ENCODE measurements at regions not wholly inside any gene's neighbourhood (a gene's known extent, or its start where the extent isn't known, plus 50 kb on each side); places are given as distances from the start of the nearest gene placed in this dataset.
"Not testable (repeated sequence)": the region's sequence is repeated elsewhere in the genome, so short reads cannot be mapped to it uniquely, and the experiment has no call there.

DNA sequence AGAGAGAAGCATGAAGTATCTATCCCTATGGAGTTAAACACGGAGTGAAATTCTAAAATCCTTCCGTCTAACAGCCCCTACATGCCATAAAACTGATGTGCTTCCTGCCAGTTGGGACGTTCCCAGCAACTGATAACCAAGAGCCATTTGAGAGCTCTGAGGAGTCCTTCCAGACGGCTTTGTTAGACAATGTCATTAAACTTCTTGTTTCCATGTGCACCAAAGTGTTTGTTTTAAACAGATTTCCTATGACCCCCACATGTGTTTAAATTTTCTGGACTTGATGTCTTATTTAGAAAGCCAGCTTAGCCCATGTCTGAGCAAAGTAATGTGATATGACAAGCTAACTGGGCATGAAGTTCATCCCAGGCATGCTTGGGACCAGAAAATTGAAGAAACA is 57.2 kb upstream of the LPAR1 start:
- H3K36me3 ChIP-seq = no peaks in the 10 kb centered on the region
- ATAC-seq = no peak

DNA sequence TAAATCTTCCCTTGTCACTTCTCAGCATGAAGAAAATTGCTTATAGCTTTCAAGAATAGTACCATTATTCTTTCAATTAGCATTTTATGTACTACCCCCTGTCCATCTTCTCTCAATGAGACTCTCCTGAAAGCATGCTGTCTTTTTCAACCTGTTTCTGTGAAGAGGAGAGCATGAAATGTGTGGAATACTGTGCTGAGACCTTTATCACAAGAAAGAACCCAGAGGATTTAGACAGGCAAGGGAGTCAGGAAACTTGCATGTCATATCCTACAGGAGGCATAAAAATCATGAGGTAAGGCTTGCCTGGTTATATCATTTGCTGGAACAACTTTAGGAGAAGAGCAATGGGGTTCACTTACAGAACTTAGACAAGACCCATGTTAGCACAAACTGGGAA is 56.7 kb upstream of the LPAR1 start:
- Histone ChIP-seq H3K27me3 (no peaks in the 10 kb centered on the region), H3K27ac (no peak overlapping the region), H3K4me1 (no peaks in the 10 kb centered on the region), H3K36me3 (no peaks in the 10 kb centered on the region), H3K4me3 (no peak overlapping the region), H3K9me3 (no peaks in the 10 kb centered on the region)
- no peak for ATAC-seq
- intact Hi-C loops (cut with DNase I) = no loop called here
- TF ChIP-seq POLR2A (IDR thresholded peaks at IDR 0.05) = no peak
- TF ChIP-seq, protein P1, sequence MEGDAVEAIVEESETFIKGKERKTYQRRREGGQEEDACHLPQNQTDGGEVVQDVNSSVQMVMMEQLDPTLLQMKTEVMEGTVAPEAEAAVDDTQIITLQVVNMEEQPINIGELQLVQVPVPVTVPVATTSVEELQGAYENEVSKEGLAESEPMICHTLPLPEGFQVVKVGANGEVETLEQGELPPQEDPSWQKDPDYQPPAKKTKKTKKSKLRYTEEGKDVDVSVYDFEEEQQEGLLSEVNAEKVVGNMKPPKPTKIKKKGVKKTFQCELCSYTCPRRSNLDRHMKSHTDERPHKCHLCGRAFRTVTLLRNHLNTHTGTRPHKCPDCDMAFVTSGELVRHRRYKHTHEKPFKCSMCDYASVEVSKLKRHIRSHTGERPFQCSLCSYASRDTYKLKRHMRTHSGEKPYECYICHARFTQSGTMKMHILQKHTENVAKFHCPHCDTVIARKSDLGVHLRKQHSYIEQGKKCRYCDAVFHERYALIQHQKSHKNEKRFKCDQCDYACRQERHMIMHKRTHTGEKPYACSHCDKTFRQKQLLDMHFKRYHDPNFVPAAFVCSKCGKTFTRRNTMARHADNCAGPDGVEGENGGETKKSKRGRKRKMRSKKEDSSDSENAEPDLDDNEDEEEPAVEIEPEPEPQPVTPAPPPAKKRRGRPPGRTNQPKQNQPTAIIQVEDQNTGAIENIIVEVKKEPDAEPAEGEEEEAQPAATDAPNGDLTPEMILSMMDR (IDR thresholded peaks at IDR 0.05) = no peak
- no peak for DNase-seq

More for the DNA sequence above, 57.2 kb upstream of the LPAR1 start:
- no peak for TF ChIP-seq POLR2A (IDR thresholded peaks at IDR 0.05)
- TF ChIP-seq, protein P1 (IDR thresholded peaks at IDR 0.05) = no peak
- Histone ChIP-seq H3K27ac (no peak overlapping the region), H3K4me1 (no peaks in the 10 kb centered on the region), H3K4me3 (no peak overlapping the region), H3K9me3 (no peaks in the 10 kb centered on the region), H3K27me3 (no peaks in the 10 kb centered on the region)
- DNase-seq = no peak
- intact Hi-C loops (cut with DNase I) = no loop called here
- 28% methylated on average over 4 of the region's 4 CpGs for WGBS (ENCODE audit: insufficient coverage, low coverage, low lambda C conversion rate, missing lambda C conversion rate)

DNA sequence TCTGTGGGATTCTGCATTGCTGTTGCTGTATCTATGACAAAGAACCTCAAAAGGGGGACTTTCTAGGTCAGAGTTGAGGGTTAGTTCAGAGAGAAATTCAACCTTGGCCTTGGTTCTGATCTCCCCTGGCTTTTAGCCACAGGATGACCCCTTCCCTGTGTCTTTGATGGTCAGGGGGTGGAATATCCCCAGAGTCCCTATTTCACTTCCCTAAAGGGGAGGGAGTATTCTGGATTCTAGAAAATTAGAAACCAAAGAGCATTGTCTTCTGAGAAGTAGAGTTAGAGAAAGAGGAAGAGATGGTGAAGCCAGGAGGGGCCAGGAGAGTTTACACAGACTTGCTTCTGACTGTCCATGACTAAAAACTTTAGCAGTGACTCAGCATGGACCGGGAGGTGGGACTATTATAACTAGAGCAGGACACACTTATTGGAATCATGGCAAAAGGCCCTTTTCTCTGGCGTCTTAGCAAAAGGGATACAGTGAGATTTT is 56.2 kb upstream of the LPAR1 start:
- ATAC-seq = peak; percentile 48 to 75 (median 62)
- H3K27ac ChIP-seq = no peak overlapping the region
- TF ChIP-seq, protein P1 (IDR thresholded peaks at IDR 0.05) = no peak
- TF ChIP-seq POLR2A (IDR thresholded peaks at IDR 0.05) = no peak

DNA sequence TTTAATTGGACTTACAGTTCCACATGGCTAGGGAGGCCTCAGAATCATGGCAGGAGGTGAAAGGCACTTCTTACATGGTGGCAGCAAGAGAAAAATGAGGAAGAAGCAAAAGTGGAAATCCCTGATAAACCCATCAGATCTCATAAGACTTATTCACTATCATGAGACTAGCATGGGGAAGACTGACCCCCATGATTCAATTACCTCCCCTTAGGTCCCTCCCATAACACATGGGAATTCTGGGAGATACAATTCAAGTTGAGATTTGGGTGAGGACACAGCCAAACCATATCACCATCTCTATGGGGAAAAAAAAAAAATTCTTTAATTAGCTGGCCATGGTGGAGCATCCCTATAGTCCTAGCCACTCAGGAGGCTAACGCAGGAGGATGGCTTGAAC is 53.9 kb upstream of the LPAR1 start:
- H3K9me3 ChIP-seq; ATAC-seq; H3K27ac ChIP-seq; H3K27me3 ChIP-seq; H3K4me1 ChIP-seq; intact Hi-C loops (cut with DNase I); H3K4me3 ChIP-seq; H3K36me3 ChIP-seq; DNase-seq: not testable (repeated sequence)
- 100% methylated on average over 1 of the region's 1 CpG for WGBS (ENCODE audit: insufficient coverage, low coverage, low lambda C conversion rate, missing lambda C conversion rate)

More for the DNA sequence above, 56.2 kb upstream of the LPAR1 start:
- no peaks in the 10 kb centered on the region for H3K36me3 ChIP-seq
- H3K9me3 ChIP-seq = no peaks in the 10 kb centered on the region
- no peaks in the 10 kb centered on the region for H3K27me3 ChIP-seq
- H3K4me3 ChIP-seq = no peak overlapping the region
- intact Hi-C loops (cut with DNase I) = no loop called here
- 14% methylated on average over 2 of the region's 2 CpGs for WGBS (ENCODE audit: insufficient coverage, low coverage, low lambda C conversion rate, missing lambda C conversion rate)
- DNase-seq = no peak
- no peaks in the 10 kb centered on the region for H3K4me1 ChIP-seq

Small RNA genes lying in the stretch of these regions (microRNA-seq; reads per million reads assigned to microRNA genes)
- gene MIR7702 = 0.29 to 0.64 reads per million in 2 donors

Small RNA genes lying in the stretch of these regions (small RNA-seq; reads per million reads assigned to genes)
- gene MIR7702 (0 reads per million in 2 experiments), gene RNY4P18 (0.10 to 0.39 reads per million in 2 experiments)
